ENCODE measurements at regions not wholly inside any gene's neighbourhood (a gene's known extent, or its start where the extent isn't known, plus 50 kb on each side); places are given as distances from the start of the nearest gene placed in this dataset.
A peak's percentile ranks its signal among the peaks of the same experiment; 100 is the strongest.

DNA sequence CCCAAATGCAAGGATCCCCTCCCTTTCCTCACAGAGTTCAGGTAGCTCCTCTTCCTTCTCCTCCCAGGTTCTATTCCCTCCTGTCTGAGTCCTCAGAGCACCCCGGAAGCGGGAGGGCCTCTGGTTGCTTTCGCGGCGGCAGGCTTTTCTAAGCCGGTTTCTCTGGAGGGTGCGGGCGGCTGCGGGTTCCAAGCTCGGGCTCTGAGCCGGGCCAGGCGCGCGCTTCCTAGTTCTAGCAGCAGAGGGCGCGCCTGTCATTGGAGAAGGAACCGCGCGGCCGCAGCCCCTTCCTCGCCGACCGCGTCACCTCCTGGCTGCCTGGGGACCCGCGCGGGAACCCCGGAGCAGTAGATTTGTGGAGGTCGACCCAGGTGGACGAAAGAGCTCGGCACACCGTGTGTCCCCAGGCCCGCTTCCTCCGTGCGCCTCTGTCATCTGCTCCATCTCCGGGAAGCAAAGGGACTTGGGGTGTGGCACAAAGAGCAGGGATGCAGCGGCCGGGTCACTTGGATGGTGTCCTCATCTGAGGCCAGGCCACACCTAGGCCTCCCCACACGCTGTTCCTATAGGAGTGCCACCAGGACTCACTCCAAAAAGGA lies 389.0 kb upstream of the PODXL start:
- peak in 1 of 2 donors; percentile 3 for DNase-seq
- 8% methylated on average over 39 of the region's 39 CpGs for WGBS (ENCODE audit: insufficient coverage)
- TF ChIP-seq CTCF (IDR thresholded peaks at IDR 0.05) = no peak
- Histone ChIP-seq H3K4me3 (ENCODE audit: low read length) (no peak overlapping the region), H3K9me3 (ENCODE audit: control insufficient read depth, insufficient read depth, low read length) (no peaks in the 10 kb centered on the region), H3K36me3 (ENCODE audit: control insufficient read depth, insufficient read depth, low read length) (no peaks in the 10 kb centered on the region), H3K27ac (ENCODE audit: low read length) (no peak overlapping the region), H3K27me3 (ENCODE audit: control insufficient read depth, insufficient read depth, low read length) (no peaks in the 10 kb centered on the region), H3K4me1 (ENCODE audit: control insufficient read depth, insufficient read depth, low read length) (peaks cover 3% of the 10 kb centered on the region)
- no peak overlapping the region for H3K27ac Mint-ChIP-seq
- H3K4me1 Mint-ChIP-seq = no peaks in the 10 kb centered on the region
- H3K36me3 Mint-ChIP-seq = no peaks in the 10 kb centered on the region
- peaks cover 19 to 46% of the 10 kb centered on the region in 2 donors for H3K27me3 Mint-ChIP-seq (ENCODE audit: low read depth in 2 of 2)
- intact Hi-C loops (cut with micrococcal nuclease) = no loop called here
- no peak overlapping the region for H3K4me3 Mint-ChIP-seq
- peak in 1 of 3 donors; percentile 45 for ATAC-seq
- H3K9me3 Mint-ChIP-seq = no peaks in the 10 kb centered on the region

DNA sequence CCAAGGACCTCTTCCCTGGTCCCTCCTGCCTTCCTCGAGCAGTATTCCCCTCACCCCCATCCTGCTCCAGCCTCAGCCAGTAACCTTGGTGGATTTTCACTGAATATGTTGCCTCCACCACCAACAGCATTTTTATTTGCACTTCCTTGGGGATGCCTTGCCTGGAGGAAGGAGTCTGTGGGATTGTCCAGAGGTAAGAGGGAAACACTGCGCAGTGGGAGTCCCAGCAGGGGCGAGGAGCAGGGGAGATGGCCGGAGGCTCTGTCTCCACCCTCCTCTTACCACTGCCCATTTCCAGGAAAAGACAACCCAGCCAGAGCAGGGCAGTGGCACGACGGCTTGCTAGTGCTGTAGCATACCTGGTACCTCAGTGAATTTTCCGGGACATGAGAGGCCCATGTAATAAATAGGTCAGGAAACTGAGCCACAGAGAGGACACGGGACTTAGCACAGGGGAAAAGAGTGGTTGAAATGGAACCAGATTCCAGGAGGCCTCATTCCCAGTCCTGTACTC lies 388.2 kb upstream of the PODXL start:
- H3K4me1 Mint-ChIP-seq = no peaks in the 10 kb centered on the region
- H3K4me3 Mint-ChIP-seq = no peak overlapping the region
- Histone ChIP-seq H3K4me3 (ENCODE audit: low read length) (no peak overlapping the region), H3K27ac (ENCODE audit: low read length) (no peak overlapping the region), H3K36me3 (ENCODE audit: control insufficient read depth, insufficient read depth, low read length) (no peaks in the 10 kb centered on the region), H3K9me3 (ENCODE audit: control insufficient read depth, insufficient read depth, low read length) (no peaks in the 10 kb centered on the region), H3K27me3 (ENCODE audit: control insufficient read depth, insufficient read depth, low read length) (no peaks in the 10 kb centered on the region), H3K4me1 (ENCODE audit: control insufficient read depth, insufficient read depth, low read length) (peaks cover 3% of the 10 kb centered on the region)
- 81% methylated on average over 8 of the region's 8 CpGs for WGBS (ENCODE audit: insufficient coverage)
- intact Hi-C loops (cut with micrococcal nuclease) = no loop called here
- peaks cover 19 to 41% of the 10 kb centered on the region in 2 donors for H3K27me3 Mint-ChIP-seq (ENCODE audit: low read depth in 2 of 2)
- DNase-seq (no peak), ATAC-seq (no peak)
- H3K36me3 Mint-ChIP-seq = no peaks in the 10 kb centered on the region
- no peak overlapping the region for H3K27ac Mint-ChIP-seq
- no peak for TF ChIP-seq CTCF (IDR thresholded peaks at IDR 0.05)
- no peaks in the 10 kb centered on the region for H3K9me3 Mint-ChIP-seq

GRCh38 chr7:131943646-131944045 lies 387.2 kb upstream of the PODXL start:
- 81% methylated on average over 7 of the region's 7 CpGs for WGBS (ENCODE audit: insufficient coverage)
- peaks cover 3% of the 10 kb centered on the region for H3K4me1 ChIP-seq (ENCODE audit: control insufficient read depth, insufficient read depth, low read length)
- Mint-ChIP-seq H3K4me1 (no peaks in the 10 kb centered on the region), H3K36me3 (no peaks in the 10 kb centered on the region), H3K4me3 (no peak overlapping the region), H3K27me3 (ENCODE audit: low read depth in 2 of 2) (peaks cover 21 to 40% of the 10 kb centered on the region in 2 donors), H3K27ac (no peak overlapping the region), H3K9me3 (no peaks in the 10 kb centered on the region)
- DNase-seq (no peak), ATAC-seq (no peak)
- no peak overlapping the region for H3K4me3 ChIP-seq (ENCODE audit: low read length)
- H3K9me3 ChIP-seq (ENCODE audit: control insufficient read depth, insufficient read depth, low read length) = no peaks in the 10 kb centered on the region
- H3K27ac ChIP-seq (ENCODE audit: low read length) = no peak overlapping the region
- intact Hi-C loops (cut with micrococcal nuclease) = no loop called here
- no peak for TF ChIP-seq CTCF (IDR thresholded peaks at IDR 0.05)
- no peaks in the 10 kb centered on the region for H3K27me3 ChIP-seq (ENCODE audit: control insufficient read depth, insufficient read depth, low read length)
- H3K36me3 ChIP-seq (ENCODE audit: control insufficient read depth, insufficient read depth, low read length) = no peaks in the 10 kb centered on the region

- no peak for TF ChIP-seq CTCF (IDR thresholded peaks at IDR 0.05)
- Mint-ChIP-seq H3K36me3 (no peaks in the 10 kb centered on the region), H3K9me3 (no peaks in the 10 kb centered on the region), H3K4me3 (no peak overlapping the region), H3K4me1 (no peaks in the 10 kb centered on the region), H3K27ac (no peak overlapping the region), H3K27me3 (ENCODE audit: low read depth in 2 of 2) (peaks cover 18 to 37% of the 10 kb centered on the region in 2 donors)
- Histone ChIP-seq H3K27me3 (ENCODE audit: control insufficient read depth, insufficient read depth, low read length) (no peaks in the 10 kb centered on the region), H3K27ac (ENCODE audit: low read length) (no peak overlapping the region), H3K4me3 (ENCODE audit: low read length) (no peak overlapping the region), H3K4me1 (ENCODE audit: control insufficient read depth, insufficient read depth, low read length) (peaks cover 3% of the 10 kb centered on the region), H3K36me3 (ENCODE audit: control insufficient read depth, insufficient read depth, low read length) (no peaks in the 10 kb centered on the region), H3K9me3 (ENCODE audit: control insufficient read depth, insufficient read depth, low read length) (no peaks in the 10 kb centered on the region)
- intact Hi-C loops (cut with micrococcal nuclease) = no loop called here
- 100% methylated on average over 4 of the region's 4 CpGs for WGBS (ENCODE audit: insufficient coverage)
- ATAC-seq (no peak), DNase-seq (no peak)
These were observed 386.8 kb upstream of the PODXL start for GRCh38 chr7:131943211-131943610.
